ENCODE measurements at regions not wholly inside any gene's neighbourhood (a gene's known extent, or its start where the extent isn't known, plus 50 kb on each side); places are given as distances from the start of the nearest gene placed in this dataset.
"Not testable (repeated sequence)": the region's sequence is repeated elsewhere in the genome, so short reads cannot be mapped to it uniquely, and the experiment has no call there.

GRCh38 chr16:88233621-88234420, 148.9 kb upstream of the ZNF469 start:
- H3K4me1 ChIP-seq (ENCODE audit: control insufficient read depth, low read depth, low read length); H2AK5ac ChIP-seq (ENCODE audit: low read length); H3K4me2 ChIP-seq (ENCODE audit: low read length); H4K5ac ChIP-seq (ENCODE audit: low read length); H2BK120ac ChIP-seq (ENCODE audit: low read depth, low read length); H4K8ac ChIP-seq (ENCODE audit: low read depth, low read length); H3K4ac ChIP-seq (ENCODE audit: low read depth, low read length); H3K27ac ChIP-seq (ENCODE audit: low read depth, low read length); H3K18ac ChIP-seq (ENCODE audit: low read length); H3K79me2 ChIP-seq (ENCODE audit: control insufficient read depth, insufficient read depth, low read length); H3K9ac ChIP-seq (ENCODE audit: low read length); H3K36me3 ChIP-seq (ENCODE audit: control insufficient read depth, insufficient read depth, low read length); H2BK15ac ChIP-seq (replicated peaks; ENCODE audit: low read depth); H2BK5ac ChIP-seq (ENCODE audit: low read length); H3K4me3 ChIP-seq (ENCODE audit: low read length); H3K56ac ChIP-seq (ENCODE audit: low read length); DNase-seq; H3K79me1 ChIP-seq (ENCODE audit: low read length); H3K27me3 ChIP-seq (ENCODE audit: insufficient read depth, low read length, poor library complexity); H3K23ac ChIP-seq (ENCODE audit: low read length): not testable (repeated sequence)
- WGBS (ENCODE audit: extremely low coverage, insufficient coverage, low lambda C conversion rate): no CpG with 5 or more reads among the region's 23 CpGs

DNA sequence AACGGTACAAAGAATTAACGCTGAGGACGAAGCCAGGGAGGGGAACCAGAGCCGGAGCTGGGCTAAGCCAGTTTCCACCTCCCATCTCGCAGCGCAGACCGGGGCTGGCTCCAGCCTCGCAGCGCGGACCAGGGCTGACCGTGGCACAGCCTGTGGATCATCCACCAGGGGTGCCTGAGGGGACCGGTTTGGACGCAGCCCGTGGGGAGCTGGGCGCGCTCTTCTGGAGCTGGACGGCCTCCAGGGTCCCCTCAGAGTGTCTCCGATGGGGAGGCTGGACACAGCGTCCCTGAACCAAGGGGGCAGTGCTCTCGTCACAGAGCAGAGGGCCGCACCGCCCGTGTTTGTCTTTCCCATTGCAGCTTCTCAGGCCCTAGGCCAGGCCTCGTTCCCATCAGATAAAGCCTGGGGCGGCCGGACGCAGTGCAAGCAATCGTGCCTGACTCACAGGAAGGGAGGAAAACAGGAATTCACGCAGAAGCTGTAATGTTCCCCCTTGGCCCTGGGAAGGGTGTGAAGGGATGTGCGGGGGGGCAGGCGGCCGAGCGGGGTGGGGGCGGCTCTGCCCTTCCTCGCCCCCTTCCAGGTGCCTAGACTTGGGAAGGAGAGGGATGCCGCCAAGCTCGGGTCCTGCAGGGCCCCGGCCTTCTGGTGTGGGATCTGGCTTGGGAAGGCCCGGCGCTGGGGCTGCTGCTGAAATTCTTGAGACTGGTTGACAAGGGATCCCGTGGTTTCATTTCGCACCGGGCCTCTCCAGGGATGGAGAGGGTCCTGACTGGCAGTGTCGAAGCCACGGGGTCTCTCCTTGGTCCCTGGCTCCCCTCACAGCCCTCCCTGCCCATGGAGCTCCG, 148.1 kb upstream of the ZNF469 start:
- not testable (repeated sequence) for H2AK5ac ChIP-seq (ENCODE audit: low read length); H3K9ac ChIP-seq (ENCODE audit: low read length); H4K5ac ChIP-seq (ENCODE audit: low read length); H3K27ac ChIP-seq (ENCODE audit: low read depth, low read length); H3K4me1 ChIP-seq (ENCODE audit: control insufficient read depth, low read depth, low read length); H2BK15ac ChIP-seq (replicated peaks; ENCODE audit: low read depth); H4K8ac ChIP-seq (ENCODE audit: low read depth, low read length); H3K79me1 ChIP-seq (ENCODE audit: low read length); H3K4ac ChIP-seq (ENCODE audit: low read depth, low read length); H3K79me2 ChIP-seq (ENCODE audit: control insufficient read depth, insufficient read depth, low read length); H3K27me3 ChIP-seq (ENCODE audit: insufficient read depth, low read length, poor library complexity); H3K56ac ChIP-seq (ENCODE audit: low read length); H3K4me3 ChIP-seq (ENCODE audit: low read length); H3K23ac ChIP-seq (ENCODE audit: low read length); H2BK120ac ChIP-seq (ENCODE audit: low read depth, low read length); H2BK5ac ChIP-seq (ENCODE audit: low read length); H3K18ac ChIP-seq (ENCODE audit: low read length); H3K36me3 ChIP-seq (ENCODE audit: control insufficient read depth, insufficient read depth, low read length); DNase-seq; H3K4me2 ChIP-seq (ENCODE audit: low read length)
- no CpG with 5 or more reads among the region's 46 CpGs for WGBS (ENCODE audit: extremely low coverage, insufficient coverage, low lambda C conversion rate)

DNA sequence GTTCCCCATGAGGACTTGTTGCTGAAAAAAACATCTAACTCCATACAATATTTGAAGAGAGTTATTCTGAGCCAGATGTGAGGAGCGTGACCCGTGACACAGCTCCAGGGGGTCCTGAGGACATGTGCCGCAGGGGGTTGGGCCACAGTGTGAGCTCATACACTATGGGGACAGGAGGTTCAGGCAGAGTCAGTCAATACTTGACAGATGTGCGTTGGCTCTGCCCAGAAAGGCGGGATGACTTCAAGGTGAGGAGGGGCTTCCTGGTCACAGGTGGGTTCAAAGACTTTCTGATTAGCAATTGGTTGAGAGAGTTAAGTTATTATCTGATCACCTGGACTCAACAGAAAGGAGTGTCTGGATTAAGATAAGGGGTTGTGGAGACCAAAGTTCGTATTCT, 147.1 kb upstream of the ZNF469 start:
- not testable (repeated sequence) for H4K8ac ChIP-seq (ENCODE audit: low read depth, low read length); H2BK15ac ChIP-seq (replicated peaks; ENCODE audit: low read depth); H3K23ac ChIP-seq (ENCODE audit: low read length); H3K36me3 ChIP-seq (ENCODE audit: control insufficient read depth, insufficient read depth, low read length); H3K4me3 ChIP-seq (ENCODE audit: low read length); H3K79me1 ChIP-seq (ENCODE audit: low read length); H4K5ac ChIP-seq (ENCODE audit: low read length); H3K4me2 ChIP-seq (ENCODE audit: low read length); H3K27me3 ChIP-seq (ENCODE audit: insufficient read depth, low read length, poor library complexity); H3K56ac ChIP-seq (ENCODE audit: low read length); H3K9ac ChIP-seq (ENCODE audit: low read length); H3K18ac ChIP-seq (ENCODE audit: low read length); H2BK120ac ChIP-seq (ENCODE audit: low read depth, low read length); H2BK5ac ChIP-seq (ENCODE audit: low read length); H3K27ac ChIP-seq (ENCODE audit: low read depth, low read length); H3K4ac ChIP-seq (ENCODE audit: low read depth, low read length); H3K4me1 ChIP-seq (ENCODE audit: control insufficient read depth, low read depth, low read length); H2AK5ac ChIP-seq (ENCODE audit: low read length); H3K79me2 ChIP-seq (ENCODE audit: control insufficient read depth, insufficient read depth, low read length); DNase-seq
- no CpG with 5 or more reads among the region's 6 CpGs for WGBS (ENCODE audit: extremely low coverage, insufficient coverage, low lambda C conversion rate)

DNA sequence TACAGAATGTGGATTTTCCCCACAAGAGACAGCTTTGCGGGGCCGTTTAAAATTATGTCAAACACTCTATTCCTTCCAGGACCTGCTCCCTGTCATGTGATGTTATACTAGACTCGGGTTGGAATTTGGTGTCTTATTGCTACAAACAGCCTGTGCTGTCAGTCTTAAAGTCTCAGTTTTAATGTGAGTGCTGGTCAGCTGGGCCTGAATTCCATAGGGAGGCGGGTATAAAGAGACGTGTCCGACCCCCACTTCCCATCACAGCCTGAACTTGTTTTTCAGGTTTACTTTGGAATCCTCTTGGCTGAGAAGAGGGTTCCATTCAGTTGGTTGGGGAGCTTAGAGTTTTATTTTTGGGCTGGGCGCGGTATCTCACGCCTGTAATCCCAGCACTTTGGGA, 146.5 kb upstream of the ZNF469 start:
- H4K8ac ChIP-seq (ENCODE audit: low read depth, low read length); H3K36me3 ChIP-seq (ENCODE audit: control insufficient read depth, insufficient read depth, low read length); H2AK5ac ChIP-seq (ENCODE audit: low read length); H3K4ac ChIP-seq (ENCODE audit: low read depth, low read length); H3K79me1 ChIP-seq (ENCODE audit: low read length); H3K18ac ChIP-seq (ENCODE audit: low read length); H2BK5ac ChIP-seq (ENCODE audit: low read length); H3K27ac ChIP-seq (ENCODE audit: low read depth, low read length); H3K56ac ChIP-seq (ENCODE audit: low read length); H3K79me2 ChIP-seq (ENCODE audit: control insufficient read depth, insufficient read depth, low read length); H2BK15ac ChIP-seq (replicated peaks; ENCODE audit: low read depth); H3K23ac ChIP-seq (ENCODE audit: low read length); H3K4me1 ChIP-seq (ENCODE audit: control insufficient read depth, low read depth, low read length); H3K4me3 ChIP-seq (ENCODE audit: low read length); H3K4me2 ChIP-seq (ENCODE audit: low read length); H3K9ac ChIP-seq (ENCODE audit: low read length); H3K27me3 ChIP-seq (ENCODE audit: insufficient read depth, low read length, poor library complexity); H4K5ac ChIP-seq (ENCODE audit: low read length); H2BK120ac ChIP-seq (ENCODE audit: low read depth, low read length): not testable (repeated sequence)
- DNase-seq: peak; percentile 30
- WGBS (ENCODE audit: extremely low coverage, insufficient coverage, low lambda C conversion rate): no CpG with 5 or more reads among the region's 9 CpGs

- not testable (repeated sequence) for H2BK15ac ChIP-seq (replicated peaks; ENCODE audit: low read depth); H3K27me3 ChIP-seq (ENCODE audit: insufficient read depth, low read length, poor library complexity); H3K9ac ChIP-seq (ENCODE audit: low read length); H3K18ac ChIP-seq (ENCODE audit: low read length); H3K4me2 ChIP-seq (ENCODE audit: low read length); H3K4me3 ChIP-seq (ENCODE audit: low read length); H2BK120ac ChIP-seq (ENCODE audit: low read depth, low read length); H3K56ac ChIP-seq (ENCODE audit: low read length); H3K79me2 ChIP-seq (ENCODE audit: control insufficient read depth, insufficient read depth, low read length); H3K4me1 ChIP-seq (ENCODE audit: control insufficient read depth, low read depth, low read length); H2BK5ac ChIP-seq (ENCODE audit: low read length); H3K27ac ChIP-seq (ENCODE audit: low read depth, low read length); H3K36me3 ChIP-seq (ENCODE audit: control insufficient read depth, insufficient read depth, low read length); DNase-seq; H4K5ac ChIP-seq (ENCODE audit: low read length); H3K79me1 ChIP-seq (ENCODE audit: low read length); H3K4ac ChIP-seq (ENCODE audit: low read depth, low read length); H4K8ac ChIP-seq (ENCODE audit: low read depth, low read length); H2AK5ac ChIP-seq (ENCODE audit: low read length); H3K23ac ChIP-seq (ENCODE audit: low read length)
- no CpG with 5 or more reads among the region's 9 CpGs for WGBS (ENCODE audit: extremely low coverage, insufficient coverage, low lambda C conversion rate)
Measured at GRCh38 chr16:88237314-88237713, 145.4 kb upstream of the ZNF469 start.
